ENCODE measurements at regions not wholly inside any gene's neighbourhood (a gene's known extent, or its start where the extent isn't known, plus 50 kb on each side); places are given as distances from the start of the nearest gene placed in this dataset.

DNA sequence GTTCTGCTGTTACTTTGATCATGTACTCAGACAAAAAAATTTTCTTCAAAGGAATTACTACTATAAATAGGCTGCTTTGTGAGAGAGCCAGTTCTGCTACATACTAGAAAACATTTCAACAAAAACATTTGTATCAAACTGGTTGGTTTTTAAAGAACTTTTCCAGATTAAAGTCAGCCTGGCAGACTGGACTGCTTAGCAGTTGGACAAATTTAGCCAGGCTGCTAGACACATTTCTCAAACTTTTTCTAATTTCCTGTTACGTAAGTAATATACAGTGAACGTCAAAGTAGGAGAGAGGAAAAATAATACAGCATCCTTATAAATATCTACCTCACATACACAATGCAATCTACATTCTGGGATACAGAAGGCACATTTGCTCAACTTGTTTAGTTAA, 109.5 kb downstream of the SP3 start:
- DNase-seq (ENCODE audit: low read depth in 2 of 3, low spot score in 1 of 3): no peak

Measured in stimulated activated CD4-positive, alpha-beta T cell treated with anti-CD3 and anti-CD28 coated beads, Interleukin-12 subunit alpha, Interleukin-12 subunit beta, amount 100 ng/mL, for 48 hours (primary cell).